Glutamatergic neuron (in vitro differentiated cells): ENCODE measurements at regions not wholly inside any gene's neighbourhood (a gene's known extent, or its start where the extent isn't known, plus 50 kb on each side); places are given as distances from the start of the nearest gene placed in this dataset.

Experiments
- DNase-seq: peaks from one replicate; pipeline ENCODE4 v3.0.0; 2022
- H3K27ac Mint-ChIP-seq: one replicate; pipeline ENCODE4 v1.8.0; 2020; ENCODE audit warnings: mild to moderate bottlenecking, mixed read lengths, inconsistent platforms; ENCODE audit not compliant: unreplicated experiment
- H3K27me3 Mint-ChIP-seq: one replicate; pipeline ENCODE4 v1.8.0; 2020; ENCODE audit warnings: mild to moderate bottlenecking, moderate library complexity, mixed read lengths, inconsistent platforms; ENCODE audit not compliant: unreplicated experiment
- H3K36me3 Mint-ChIP-seq: one replicate; pipeline ENCODE4 v1.8.0; 2020; ENCODE audit warnings: mild to moderate bottlenecking, mixed read lengths, inconsistent platforms; ENCODE audit not compliant: unreplicated experiment
- H3K4me1 Mint-ChIP-seq: one replicate; pipeline ENCODE4 v1.8.0; 2020; ENCODE audit warnings: mild to moderate bottlenecking, low read depth, mixed read lengths, inconsistent platforms; ENCODE audit not compliant: unreplicated experiment
- H3K4me3 Mint-ChIP-seq: one replicate; pipeline ENCODE4 v1.8.0; 2020; ENCODE audit warnings: mild to moderate bottlenecking, mixed read lengths, inconsistent platforms; ENCODE audit not compliant: unreplicated experiment
- H3K9me3 Mint-ChIP-seq: one replicate; pipeline ENCODE4 v1.8.0; 2020; ENCODE audit warnings: mild to moderate bottlenecking, moderate library complexity, mixed read lengths, inconsistent platforms; ENCODE audit not compliant: unreplicated experiment
- TF ChIP-seq, protein P1 (sequence below): fragments of 200-600 bp; sonication (generic); IDR thresholded peaks from one replicate; pipeline ENCODE4 v1.5.0; 2021; ENCODE audit not compliant: partially characterized antibody, unreplicated experiment

DNA sequence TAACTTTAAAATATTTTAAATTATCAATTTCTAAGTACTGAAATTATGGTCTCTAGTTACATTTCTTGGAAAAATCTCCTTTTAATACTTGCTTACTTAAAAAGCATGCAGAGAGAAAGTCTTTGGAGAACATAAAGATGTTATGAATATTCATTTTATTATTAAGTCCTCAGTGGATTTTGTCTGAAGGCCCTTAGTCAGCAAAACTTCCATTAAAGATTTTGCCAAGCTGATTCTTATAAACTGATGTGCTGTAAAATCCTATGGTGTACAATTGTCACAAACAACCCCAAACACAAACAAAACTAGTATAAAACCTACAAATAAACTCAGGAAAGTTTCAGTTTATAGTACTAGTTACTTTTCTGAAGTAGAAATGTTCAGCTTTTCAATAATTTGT is 372.7 kb downstream of the MEI4 start:
- H3K36me3 Mint-ChIP-seq: no peaks in the 10 kb centered on the region
- DNase-seq: no peak
- TF ChIP-seq, protein P1, sequence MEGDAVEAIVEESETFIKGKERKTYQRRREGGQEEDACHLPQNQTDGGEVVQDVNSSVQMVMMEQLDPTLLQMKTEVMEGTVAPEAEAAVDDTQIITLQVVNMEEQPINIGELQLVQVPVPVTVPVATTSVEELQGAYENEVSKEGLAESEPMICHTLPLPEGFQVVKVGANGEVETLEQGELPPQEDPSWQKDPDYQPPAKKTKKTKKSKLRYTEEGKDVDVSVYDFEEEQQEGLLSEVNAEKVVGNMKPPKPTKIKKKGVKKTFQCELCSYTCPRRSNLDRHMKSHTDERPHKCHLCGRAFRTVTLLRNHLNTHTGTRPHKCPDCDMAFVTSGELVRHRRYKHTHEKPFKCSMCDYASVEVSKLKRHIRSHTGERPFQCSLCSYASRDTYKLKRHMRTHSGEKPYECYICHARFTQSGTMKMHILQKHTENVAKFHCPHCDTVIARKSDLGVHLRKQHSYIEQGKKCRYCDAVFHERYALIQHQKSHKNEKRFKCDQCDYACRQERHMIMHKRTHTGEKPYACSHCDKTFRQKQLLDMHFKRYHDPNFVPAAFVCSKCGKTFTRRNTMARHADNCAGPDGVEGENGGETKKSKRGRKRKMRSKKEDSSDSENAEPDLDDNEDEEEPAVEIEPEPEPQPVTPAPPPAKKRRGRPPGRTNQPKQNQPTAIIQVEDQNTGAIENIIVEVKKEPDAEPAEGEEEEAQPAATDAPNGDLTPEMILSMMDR: no peak

DNA sequence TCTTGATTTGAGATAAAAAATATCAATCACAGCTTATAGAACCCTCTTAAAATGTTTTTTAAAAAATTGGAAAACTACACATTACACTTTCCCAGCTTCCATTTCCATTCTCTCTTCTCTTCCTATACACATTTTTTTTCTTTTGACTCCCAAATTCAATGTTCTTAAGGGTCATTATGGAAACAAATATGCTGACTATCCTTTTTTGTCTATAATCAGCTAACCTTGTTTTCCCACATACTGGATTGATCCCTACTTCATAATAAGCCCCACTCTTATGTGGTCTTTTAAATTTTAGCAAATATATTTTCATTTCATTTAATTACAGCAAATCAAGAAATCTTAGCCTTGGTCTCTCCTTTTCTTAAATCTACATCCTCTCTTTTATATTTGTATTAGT is 378.4 kb downstream of the MEI4 start:
- Mint-ChIP-seq H3K27me3 (no peaks in the 10 kb centered on the region), H3K9me3 (peaks cover 2% of the 10 kb centered on the region), H3K4me1 (no peaks in the 10 kb centered on the region), H3K27ac (no peak overlapping the region), H3K36me3 (no peaks in the 10 kb centered on the region), H3K4me3 (no peak overlapping the region)
- no peak for DNase-seq
- TF ChIP-seq, protein P1: no peak

More for the DNA sequence above, 372.7 kb downstream of the MEI4 start:
- Mint-ChIP-seq H3K9me3 (no peaks in the 10 kb centered on the region), H3K27me3 (no peaks in the 10 kb centered on the region), H3K4me3 (no peak overlapping the region), H3K27ac (no peak overlapping the region), H3K4me1 (no peaks in the 10 kb centered on the region)

DNA sequence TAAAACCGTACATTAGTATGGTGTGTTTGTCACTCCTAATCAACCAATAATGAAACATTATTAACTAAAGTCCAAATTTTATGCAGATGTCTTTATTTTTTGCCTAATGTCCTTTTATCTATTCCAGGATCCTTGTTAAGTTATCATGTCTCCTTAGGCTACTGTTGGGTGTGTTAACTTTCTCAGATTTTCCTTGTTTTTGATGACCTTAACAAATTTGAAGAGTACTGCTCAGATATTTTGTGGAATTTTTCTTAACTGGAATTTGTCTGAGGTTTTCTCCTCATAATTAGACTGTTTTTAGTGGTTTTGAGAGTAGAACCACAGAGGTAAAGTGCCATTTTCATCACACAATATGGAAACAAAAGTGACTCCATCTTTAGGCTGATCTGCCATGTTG is 406.3 kb downstream of the MEI4 start:
- Mint-ChIP-seq H3K27ac (no peak overlapping the region), H3K4me3 (no peak overlapping the region), H3K36me3 (no peaks in the 10 kb centered on the region), H3K9me3 (no peaks in the 10 kb centered on the region), H3K27me3 (no peaks in the 10 kb centered on the region), H3K4me1 (no peaks in the 10 kb centered on the region)
- no peak for DNase-seq
- TF ChIP-seq, protein P1: no peak

DNA sequence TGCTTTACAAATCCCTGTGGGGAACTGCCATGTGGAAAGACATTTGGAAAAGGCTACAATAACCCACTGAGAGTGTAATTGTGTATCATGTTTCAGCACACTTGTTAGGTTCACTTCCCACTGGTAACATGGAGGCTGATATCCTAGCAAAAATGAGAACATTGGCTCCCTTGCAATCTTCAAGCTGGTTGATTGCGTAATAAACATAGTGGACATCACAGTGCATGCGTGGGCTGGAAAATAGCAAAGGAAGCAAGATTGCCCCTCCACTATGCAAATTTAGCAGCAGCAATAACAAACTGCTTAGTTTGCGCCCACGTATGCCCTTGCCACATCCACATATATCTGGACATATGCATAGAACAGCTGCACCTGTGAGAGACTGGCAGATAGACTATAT is 410.2 kb downstream of the MEI4 start:
- no peaks in the 10 kb centered on the region for H3K27me3 Mint-ChIP-seq
- no peak overlapping the region for H3K27ac Mint-ChIP-seq
- H3K36me3 Mint-ChIP-seq: no peaks in the 10 kb centered on the region
- H3K4me1 Mint-ChIP-seq: no peaks in the 10 kb centered on the region
- no peaks in the 10 kb centered on the region for H3K9me3 Mint-ChIP-seq
- TF ChIP-seq, protein P1: no peak
- DNase-seq: no peak
- H3K4me3 Mint-ChIP-seq: no peak overlapping the region

DNA sequence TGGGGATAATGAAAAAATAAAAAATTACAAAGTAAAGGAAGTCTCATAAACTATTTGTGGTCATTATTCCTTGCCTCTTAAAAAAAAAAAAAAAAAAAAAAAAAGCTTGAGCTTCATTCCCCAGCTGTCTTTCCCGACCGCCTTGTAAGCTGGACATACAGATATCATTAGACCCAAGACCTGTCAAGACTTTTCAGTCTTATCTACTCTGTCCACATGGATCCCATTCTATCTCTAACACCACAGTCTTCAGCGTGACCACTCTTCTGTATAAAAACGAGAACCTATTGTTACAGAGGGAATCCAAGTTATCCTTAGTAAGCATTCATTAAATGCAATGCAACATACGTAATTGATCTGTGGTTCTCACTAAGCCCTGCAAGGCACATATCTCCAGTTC is 423.5 kb downstream of the MEI4 start:
- Mint-ChIP-seq H3K4me1 (no peaks in the 10 kb centered on the region), H3K36me3 (no peaks in the 10 kb centered on the region), H3K27ac (no peak overlapping the region), H3K4me3 (no peak overlapping the region), H3K27me3 (no peaks in the 10 kb centered on the region), H3K9me3 (no peaks in the 10 kb centered on the region)
- DNase-seq: no peak
- TF ChIP-seq, protein P1: no peak
